HL-60 (cell line): ENCODE measurements at regions not wholly inside any gene's neighbourhood (a gene's known extent, or its start where the extent isn't known, plus 50 kb on each side); places are given as distances from the start of the nearest gene placed in this dataset.

Experiments used
- DNase-seq, 2 experiments: peaks; one replicate each; pipeline ENCODE4 v3.0.0-alpha.2; 2010 to 2020; ENCODE audit warnings: low read depth in 1 of 2, low spot score in 1 of 2
- H3K27ac ChIP-seq: fragments of 250-450 bp; sonication (Bioruptor Pico); replicated peaks from 2 replicates; pipeline ENCODE4 v1.5.1; 2020; ENCODE audit warnings: mild to moderate bottlenecking, moderate library complexity
- H3K27me3 ChIP-seq: fragments of 250-450 bp; sonication (Bioruptor Pico); 2 replicates; pipeline ENCODE4 v1.5.1; 2021; ENCODE audit warnings: mild to moderate bottlenecking, moderate library complexity; ENCODE audit not compliant: insufficient read depth, poor library complexity, severe bottlenecking
- H3K4me3 ChIP-seq: replicated peaks from 2 replicates; pipeline ENCODE4 v1.5.1; 2011; ENCODE audit warnings: mild to moderate bottlenecking, control low read depth, low read length; ENCODE audit not compliant: insufficient read depth
- CTCF ChIP-seq: IDR thresholded peaks from one replicate; pipeline ENCODE4 v1.5.1; 2011; ENCODE audit warnings: low read length, control low read depth, inconsistent platforms; ENCODE audit not compliant: insufficient read depth
- GABPA ChIP-seq: IDR thresholded peaks from 2 replicates; pipeline ENCODE4 v1.6.1; 2012; ENCODE audit warnings: low read depth
- POLR2AphosphoS5 ChIP-seq: IDR thresholded peaks from 2 replicates; pipeline ENCODE4 v1.6.1; 2012; ENCODE audit warnings: low read depth
- REST ChIP-seq: IDR thresholded peaks from 2 replicates; pipeline ENCODE4 v1.6.1; 2012; ENCODE audit warnings: low read depth; ENCODE audit not compliant: insufficient replicate concordance
- SPI1 ChIP-seq: IDR thresholded peaks from 2 replicates; pipeline ENCODE4 v1.6.1; 2012; ENCODE audit warnings: low read depth, mild to moderate bottlenecking, borderline replicate concordance

GRCh38 chr6:111941686-111942330, 68.6 kb upstream of the FYN start:
- H3K27ac ChIP-seq: no peak overlapping the region
- DNase-seq: no peak
- H3K4me3 ChIP-seq: no peak overlapping the region
- H3K27me3 ChIP-seq: no peaks in the 10 kb centered on the region
- TF ChIP-seq SPI1 (no peak), POLR2AphosphoS5 (no peak), GABPA (no peak), CTCF (no peak), REST (no peak)

- peak in 1 of 2 experiments; percentile 61 for DNase-seq
- H3K27me3 ChIP-seq: no peaks in the 10 kb centered on the region
- no peak overlapping the region for H3K4me3 ChIP-seq
- no peak overlapping the region for H3K27ac ChIP-seq
- TF ChIP-seq CTCF: no peak
- TF ChIP-seq REST: no peak
- no peak for TF ChIP-seq POLR2AphosphoS5
- no peak for TF ChIP-seq SPI1
- no peak for TF ChIP-seq GABPA
These were observed 69.3 kb upstream of the FYN start for GRCh38 chr6:111942561-111942960.

GRCh38 chr6:111943266-111943665, 70.0 kb upstream of the FYN start:
- TF ChIP-seq SPI1 (no peak), GABPA (no peak), POLR2AphosphoS5 (no peak), REST (no peak), CTCF (no peak)
- H3K27me3 ChIP-seq: no peaks in the 10 kb centered on the region
- H3K27ac ChIP-seq: no peak overlapping the region
- no peak overlapping the region for H3K4me3 ChIP-seq
- DNase-seq: no peak
